HG02840 (cell line): ENCODE measurements at regions not wholly inside any gene's neighbourhood (a gene's known extent, or its start where the extent isn't known, plus 50 kb on each side); places are given as distances from the start of the nearest gene placed in this dataset.

Source experiments
- ATAC-seq: cut with Tn5 transposase; IDR thresholded peaks from one replicate; pipeline ENCODE4 v1.9.1; 2021; ENCODE audit warnings: mild to moderate bottlenecking, moderate library complexity, moderate number of reproducible peaks; ENCODE audit not compliant: unreplicated experiment, low FRiP score

DNA sequence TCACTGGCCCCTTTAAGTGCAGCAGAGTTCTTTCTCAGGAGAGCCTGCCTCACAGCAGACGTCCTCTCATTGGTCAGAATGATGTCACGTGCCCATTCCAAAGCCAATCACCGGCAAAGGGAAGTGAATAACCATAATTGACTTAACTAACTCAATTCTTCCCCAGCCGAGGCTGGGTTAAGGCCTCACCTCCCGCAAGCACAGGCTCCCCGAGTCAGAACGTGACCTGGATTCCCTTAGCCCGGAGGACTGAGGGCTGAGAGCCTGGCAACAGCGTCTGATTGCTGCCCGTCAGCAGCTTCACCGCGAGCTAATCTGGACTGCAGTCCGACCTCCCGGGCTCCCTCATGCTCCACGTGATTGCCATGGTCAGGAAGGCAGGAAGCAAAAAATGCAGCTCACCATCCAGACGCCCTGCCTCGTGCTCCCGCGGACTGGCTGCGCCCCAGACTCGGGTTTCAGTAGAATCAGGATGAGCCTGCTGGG, 92.1 kb upstream of the FZD10 start:
- no peak for ATAC-seq

DNA sequence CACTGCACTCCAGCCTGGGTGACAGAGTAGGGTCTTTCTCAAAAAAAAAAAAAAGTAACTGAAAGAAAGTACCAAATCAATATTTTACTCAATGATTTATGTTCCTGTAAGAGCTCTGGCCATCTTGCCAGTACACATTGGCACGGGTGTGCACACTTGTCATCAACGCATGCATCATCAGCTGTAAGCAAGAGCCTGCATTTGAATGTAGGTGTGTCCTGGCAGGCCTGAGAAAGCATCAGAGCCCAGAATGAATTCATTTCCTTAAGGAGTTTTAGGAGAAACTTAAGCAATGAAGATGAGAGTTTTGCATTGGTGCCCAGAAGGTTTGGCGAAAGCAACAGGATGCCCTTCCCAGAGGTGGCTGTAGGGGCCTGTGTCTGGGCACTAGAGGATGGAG, 88.5 kb upstream of the FZD10 start:
- no peak for ATAC-seq

DNA sequence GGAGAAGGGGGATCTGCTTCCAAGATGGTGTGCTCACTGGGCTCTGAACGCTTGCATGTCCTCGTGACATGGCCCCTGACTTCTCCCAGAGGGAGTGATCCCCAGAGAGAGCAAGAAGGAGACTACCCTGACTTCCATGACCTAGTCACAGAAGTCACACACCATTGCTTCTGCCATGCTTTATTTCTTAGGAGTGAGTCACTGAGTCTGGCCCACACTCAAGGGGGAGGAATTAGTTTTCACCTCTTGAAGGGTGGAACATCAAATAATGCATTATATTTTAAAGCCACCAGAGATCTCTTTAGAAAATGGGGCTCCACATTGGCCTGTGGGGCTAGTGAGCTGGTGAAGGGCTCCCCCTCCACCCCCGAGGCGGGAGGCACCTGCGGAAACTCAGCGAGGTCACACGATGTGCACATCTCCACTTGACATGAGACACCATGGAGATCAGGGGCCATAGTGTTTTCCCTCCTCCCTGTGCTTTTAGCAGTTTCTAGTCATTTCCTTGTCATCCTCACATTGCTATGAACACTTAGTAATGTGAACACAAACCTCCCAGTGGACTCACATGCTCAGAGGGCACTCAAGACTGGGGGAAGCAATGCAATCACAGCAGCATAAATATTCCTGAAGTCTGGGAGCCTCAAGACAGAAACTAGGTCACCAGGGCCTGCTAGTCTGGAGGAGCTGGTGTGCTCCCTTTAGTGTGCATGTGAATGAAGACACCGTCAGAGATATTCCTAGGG, 87.4 kb upstream of the FZD10 start:
- ATAC-seq, result no peak

DNA sequence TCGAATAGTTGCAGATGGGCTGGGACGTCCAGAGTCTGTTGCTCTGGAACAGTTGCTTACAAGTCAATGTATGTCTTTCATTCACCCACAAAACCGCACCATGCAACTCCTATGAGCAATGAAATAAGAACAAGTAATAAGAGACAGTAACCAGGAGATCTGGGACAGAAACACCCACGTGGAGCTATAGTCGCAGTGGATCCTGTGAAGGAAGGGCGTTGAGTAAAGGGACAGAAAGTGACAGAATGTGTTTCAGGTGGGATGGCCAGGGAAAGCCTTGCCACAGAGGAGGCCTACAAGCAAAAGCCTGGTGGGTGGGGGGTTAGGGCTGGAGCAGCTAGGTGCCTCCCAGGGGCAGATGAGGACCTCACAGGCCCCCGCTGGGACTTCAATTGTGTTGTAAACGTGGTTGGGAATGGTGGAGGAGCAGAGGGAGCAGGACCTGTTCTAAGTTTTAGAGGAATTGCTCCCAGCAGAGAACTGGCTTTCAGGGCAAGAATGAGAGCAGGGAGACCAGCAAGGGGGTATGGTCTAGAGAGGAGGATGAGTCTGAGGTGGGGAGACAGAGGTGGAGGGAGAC, 86.7 kb upstream of the FZD10 start:
- no peak for ATAC-seq

DNA sequence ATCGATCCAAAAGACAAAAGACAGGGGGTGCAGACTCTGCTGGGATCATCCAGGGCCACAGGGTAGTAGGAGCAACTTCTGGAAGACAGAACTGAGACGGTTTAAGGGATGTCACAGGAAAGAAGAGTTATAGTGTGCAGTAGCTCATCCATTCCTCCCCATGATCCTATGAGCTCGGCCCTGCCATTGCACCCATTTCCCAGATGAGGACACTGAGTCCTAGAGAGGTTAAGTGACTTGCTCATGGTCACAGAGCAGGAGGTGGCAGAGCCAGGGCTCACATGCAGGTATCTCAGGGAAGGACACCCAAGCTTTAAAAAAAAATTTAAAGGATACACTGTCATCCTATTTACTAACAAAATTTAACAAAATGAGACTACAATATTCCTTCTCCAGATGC, 86.1 kb upstream of the FZD10 start:
- no peak for ATAC-seq

DNA sequence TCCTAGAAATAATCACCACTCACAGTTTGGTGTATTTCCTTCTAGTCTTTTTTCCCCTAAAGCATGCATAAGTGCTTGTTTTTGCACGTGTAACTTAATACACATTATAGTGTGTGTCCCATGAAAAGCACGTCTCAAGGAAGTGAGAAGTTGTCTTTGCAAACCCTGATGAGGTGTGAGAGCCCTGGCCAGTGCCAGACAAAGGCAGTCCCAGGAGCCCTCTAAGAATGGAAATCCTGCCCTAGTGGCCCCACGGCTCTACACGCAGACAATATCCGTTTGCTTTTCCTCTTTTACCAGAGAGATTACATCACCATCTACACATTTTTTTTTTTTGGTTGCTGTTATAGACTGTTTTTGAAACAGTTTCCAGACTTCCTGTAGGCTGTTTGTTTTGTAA, 85.5 kb upstream of the FZD10 start:
- ATAC-seq, result no peak

DNA sequence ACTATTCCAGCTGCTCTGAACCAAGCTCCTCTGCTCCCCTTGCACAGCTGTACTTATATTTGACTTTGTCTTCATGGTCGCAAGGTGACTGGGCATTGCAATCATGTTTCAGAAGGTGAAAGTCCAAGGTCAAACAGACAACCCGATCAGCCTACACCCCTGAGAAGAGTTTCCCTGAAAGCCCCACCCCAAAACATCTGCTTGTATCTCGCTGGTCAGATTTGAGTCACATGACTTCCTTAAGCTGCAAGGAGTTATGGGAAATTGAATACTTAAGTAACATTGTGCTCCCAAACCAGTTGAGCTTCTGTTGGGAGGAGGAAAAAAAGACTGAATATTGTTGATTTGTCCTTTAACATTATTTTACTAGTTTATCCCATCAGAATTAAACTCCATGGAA, 83.4 kb upstream of the FZD10 start:
- no peak for ATAC-seq

DNA sequence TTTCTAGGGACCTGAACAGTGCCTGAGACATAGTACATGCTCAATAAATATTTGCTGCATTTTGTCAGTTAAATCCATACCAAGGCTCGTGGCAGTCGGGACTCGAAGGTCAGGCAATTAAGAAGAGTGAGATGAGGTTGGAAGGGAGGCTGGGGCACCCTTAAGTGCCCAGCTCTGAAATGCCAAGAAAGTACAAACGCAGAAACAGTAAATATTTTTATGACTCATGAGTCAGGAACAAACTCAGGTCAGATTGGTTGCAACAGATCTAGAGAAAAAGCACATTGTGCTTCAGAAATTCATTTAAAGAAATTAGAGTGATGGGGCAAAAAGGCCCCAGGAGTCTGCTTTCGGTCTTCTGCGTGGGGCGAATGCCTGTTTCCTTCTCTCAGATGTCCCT, 83.0 kb upstream of the FZD10 start:
- ATAC-seq, result no peak

DNA sequence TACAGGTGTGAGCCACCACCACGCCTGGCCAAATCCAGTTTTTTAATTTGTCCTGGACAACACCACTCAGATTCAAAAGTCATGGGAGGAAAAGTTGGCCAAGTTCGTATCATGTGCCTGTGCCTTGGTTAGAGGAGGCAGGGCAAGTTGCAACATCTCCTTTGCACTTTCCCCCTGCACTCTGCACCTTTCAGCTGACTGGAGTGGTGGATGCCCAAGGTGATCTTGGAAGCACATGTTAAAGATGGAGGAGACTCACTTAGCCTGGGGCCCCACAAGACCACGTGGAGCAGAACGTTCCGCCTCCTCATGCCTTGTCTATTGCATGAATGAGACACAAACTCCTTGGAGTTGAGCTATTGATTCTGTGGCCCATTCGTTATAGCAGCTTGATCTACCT, 82.1 kb upstream of the FZD10 start:
- ATAC-seq, result no peak

DNA sequence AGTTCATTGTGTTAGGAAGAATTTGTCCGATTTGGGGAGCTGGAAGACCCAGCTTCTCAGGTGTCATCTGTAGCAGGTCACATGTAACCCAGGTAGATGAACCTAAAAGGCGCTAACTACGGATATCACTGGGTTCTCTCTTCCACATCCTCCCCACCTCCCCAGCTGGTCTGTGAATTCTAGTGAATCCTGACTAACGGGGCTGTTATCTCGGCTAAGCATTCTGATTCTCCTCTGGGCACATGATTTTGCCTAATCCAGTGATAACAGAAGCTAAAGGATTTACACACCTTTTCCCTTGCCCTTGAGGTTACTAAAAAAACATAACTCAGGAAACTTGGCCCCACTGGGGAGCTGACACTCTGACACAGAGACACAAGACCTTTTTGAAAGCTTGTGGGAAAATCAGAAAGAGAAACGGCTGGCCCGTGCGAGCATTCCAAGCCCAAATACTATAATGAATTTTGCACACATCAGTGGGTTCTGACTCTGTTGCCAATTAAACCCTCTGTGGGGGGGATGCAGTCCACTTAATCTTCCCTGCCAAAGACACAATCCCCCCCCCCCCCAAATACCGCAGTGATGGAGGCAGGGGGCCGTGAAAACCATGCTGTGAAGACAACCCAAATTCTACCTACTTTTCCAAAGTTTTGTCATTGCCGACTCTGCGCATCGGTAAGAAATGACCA, 81.0 kb upstream of the FZD10 start:
- no peak for ATAC-seq

DNA sequence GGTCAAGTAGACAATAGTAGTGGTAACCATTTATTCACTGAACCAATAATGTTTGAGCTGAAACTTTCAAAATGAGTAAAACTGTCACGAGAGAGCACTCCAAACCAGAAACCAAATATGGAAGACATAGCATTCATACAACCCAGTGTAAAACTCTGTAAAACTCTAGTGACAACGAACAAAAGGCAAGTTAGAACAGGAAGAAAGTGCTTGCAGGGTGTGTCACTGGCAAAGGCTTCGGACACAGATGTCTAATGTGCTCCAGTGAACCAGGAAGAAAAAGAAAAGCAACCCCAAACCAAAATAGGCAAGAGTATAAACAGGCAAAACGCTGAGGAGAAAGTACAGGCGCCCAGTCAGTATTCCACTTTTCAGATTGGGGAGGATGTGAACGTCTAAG, 79.3 kb upstream of the FZD10 start:
- ATAC-seq, result no peak

DNA sequence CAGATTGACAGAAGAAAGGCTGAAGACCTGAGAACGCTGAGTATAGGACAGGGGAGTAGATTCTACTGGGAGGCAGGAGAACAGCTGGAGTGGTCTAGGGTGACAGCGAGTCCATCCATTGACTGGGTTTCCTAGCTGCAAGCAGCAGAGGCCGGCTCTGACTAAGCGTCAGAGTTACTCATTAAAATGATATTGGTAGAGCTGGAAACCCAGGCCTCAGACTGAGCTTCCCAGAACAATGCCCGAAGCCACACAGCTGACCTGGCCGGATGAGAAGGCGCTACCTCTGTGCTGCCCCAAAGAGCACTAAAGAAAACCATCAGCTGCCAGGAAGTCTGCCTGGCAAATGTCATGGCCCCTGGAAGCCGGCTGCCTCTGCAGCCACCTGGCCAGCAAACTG, 78.5 kb upstream of the FZD10 start:
- no peak for ATAC-seq

DNA sequence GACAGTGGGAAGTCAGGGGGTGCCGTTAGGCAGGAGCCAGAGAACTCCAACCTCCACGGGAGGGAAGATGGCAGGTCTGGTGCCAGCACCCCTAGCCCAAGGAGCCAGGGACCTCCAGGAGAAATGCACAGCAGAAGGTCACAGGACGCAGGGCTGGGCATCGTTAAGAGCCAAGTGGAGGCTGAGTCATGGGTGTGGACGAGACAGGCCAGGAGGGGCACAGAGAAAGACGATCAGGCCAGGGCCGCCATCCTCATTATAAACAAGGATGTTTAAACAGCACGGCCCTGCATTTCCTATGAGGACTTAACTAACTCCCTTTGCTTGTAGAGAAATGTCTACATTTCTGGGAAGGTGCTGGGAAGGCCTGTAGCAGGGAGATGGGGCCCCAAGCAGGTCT, 77.9 kb upstream of the FZD10 start:
- ATAC-seq, result no peak

DNA sequence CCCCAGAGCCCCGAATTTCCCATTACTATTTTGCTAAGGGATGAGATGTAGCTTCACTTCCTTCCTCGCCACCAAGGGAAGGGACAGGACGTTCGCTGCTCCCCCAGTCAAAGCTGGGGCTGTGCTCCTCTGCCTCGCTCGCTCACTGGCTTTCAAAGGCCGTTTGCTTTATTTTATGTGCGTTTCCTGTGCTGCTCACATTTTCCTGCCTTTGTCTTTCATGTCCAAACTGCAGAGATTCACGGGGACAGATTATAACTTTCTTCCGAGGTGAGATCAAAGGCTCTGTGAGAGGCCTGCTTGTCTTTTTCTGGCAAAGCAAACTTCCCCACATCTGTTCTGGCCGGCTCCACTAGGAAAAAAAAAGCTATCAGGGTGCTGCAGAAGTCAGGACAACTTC, 76.0 kb upstream of the FZD10 start:
- ATAC-seq, result no peak

DNA sequence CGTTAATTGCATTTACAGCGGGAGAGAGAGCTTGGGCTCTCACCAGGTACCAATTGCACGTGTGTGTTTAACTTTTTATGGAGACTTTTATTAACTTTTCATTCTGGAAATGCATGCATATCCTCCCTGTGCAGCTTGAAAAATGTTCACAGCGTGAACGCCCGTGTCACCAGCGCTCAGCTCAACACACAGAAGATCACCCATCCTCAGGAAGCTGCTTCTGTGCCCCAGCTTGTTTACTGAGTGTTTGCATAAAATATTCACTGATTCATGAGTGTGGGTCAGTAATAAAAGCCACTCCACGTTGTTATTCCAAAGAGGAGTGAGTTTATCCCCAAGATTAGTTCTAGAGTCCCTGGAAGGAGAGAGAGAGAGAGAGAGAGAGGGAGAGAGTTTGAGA, 75.5 kb upstream of the FZD10 start:
- no peak for ATAC-seq

DNA sequence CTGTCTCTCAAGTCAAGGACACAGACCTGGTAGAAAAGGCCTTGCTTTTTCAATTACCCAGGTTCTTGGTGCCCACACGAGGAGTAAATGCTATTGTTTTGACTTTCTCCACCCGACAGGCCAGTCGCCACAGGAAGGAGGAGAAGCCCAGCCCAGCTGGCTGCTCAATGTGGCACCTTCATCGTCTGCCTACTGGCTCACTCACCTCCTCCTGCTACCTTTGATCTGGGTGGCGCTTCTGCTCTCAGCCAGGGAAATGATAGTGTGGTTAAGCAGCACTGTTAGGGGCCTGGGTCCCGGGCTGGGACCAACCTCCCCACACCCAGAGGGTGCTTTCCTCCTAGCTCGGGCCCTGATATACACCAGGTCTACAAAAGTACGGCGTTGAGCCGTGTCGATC, 75.0 kb upstream of the FZD10 start:
- ATAC-seq, result no peak

DNA sequence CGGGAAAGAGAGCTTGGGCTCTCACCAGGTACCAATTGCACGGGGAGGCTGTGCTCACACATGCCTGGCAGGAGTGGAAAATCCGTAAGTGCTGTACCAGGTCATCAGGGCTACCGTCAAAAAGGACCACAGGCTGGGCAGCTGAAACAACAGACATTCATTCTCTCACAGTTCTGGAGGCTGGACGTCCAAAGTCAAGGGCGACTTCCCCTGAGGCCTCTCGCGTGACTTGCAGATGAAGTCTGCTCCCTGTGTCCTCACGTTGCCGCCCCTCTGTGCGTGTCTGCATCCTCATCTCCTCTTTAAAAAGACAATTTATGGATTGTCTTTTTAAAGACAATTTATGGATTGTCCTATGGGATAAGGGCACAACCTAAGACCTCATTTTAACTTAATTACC, 73.8 kb upstream of the FZD10 start:
- ATAC-seq, result no peak

DNA sequence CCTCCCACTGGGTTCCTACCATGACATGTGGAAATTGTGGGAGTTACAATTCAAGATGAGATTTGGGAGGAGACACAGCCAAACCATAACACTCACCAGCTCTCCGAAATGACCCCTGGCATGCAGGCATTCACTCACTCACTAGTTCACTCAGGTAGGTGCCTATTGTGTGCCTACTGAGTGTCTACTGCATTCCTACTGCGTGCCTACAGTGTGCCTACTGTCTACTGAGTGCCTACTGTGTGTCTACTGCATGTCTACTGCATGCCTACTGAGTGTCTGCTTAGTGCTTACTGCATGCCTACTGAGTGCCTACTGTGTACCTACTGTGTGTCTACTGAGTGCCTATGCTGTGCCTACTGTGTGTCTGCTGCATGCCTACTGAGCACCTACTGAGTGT, 71.7 kb upstream of the FZD10 start:
- ATAC-seq, result no peak

DNA sequence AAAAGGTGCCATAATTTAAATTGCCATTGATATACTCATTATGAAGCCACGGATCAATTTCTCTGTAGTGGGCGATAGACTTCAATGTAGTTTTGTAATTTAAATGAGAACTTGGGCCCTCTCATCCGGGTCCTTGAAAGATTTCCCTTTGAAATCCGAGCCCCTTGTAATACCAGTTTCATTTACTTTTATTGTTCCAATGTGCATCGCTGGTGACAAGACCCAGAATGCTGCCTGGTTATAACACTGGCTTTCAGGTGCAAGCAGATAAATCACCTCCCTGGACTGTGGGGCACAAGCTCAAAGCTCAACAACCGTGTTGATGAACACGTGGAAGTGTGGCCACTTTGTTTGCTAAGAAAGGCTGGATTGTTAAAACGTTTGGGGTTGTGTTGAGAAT, 68.9 kb upstream of the FZD10 start:
- no peak for ATAC-seq

DNA sequence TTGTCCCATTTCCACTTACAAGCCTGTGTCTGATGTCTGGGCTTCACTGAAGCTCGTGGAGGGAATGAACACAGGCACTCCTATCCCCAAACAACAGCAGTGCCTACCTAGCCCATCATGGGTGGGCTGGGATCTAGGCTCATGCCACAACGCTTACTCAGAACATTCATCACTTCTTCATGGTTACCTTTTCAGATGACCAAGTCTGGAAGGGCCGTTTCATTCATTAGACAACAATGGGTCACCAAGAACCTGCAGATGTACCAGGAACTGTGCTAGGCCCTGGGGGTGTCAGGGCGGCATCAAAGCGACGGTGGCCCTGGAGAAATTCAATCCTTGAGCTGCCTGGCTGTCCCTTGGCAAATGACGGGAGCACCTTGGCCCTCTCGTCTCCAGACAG, 64.9 kb upstream of the FZD10 start:
- ATAC-seq, result no peak

DNA sequence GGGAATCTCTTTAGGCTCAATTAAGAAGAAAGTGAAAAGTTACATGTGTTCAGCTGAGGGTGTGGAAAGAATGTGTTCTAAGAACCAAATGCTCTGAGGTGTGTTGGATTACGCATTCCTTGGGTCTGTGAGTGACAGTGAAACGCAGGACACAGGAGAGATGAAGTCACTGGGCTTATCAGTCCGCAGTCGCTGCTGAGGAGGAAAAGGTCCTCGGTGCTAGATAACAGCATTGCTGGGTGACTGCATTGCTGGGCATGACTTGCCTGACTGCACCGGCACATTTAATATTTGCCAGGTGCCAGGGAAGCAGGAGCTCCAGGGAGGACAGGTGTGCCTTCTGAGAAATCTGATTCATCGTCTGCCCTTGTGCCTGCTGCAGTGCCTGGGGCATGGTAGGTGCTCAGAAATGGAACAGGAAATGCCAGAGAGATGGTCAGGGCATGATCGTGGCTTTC, 64.4 kb upstream of the FZD10 start:
- no peak for ATAC-seq
